ENCODE measurements at regions not wholly inside any gene's neighbourhood (a gene's known extent, or its start where the extent isn't known, plus 50 kb on each side); places are given as distances from the start of the nearest gene placed in this dataset.

DNA sequence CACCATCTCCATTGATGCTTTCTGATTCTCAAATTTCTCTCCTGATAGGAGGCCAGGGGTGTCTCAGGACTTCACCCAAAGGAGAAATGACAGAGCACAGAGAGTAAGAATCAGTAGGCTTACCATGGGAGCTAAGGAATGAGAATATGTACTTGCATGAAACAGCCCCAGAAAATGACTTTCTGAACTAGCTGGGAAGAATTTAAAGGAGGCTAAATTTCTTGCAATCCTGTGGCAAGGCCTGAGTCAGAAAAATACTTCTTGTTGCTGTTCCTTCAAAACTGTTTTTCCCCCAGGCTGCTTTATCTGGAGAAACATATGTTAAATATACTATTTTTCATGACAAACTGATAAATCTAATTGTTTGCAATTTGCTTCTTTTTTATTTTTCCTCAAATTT lies 53.4 kb upstream of the FBXL7 start:
- TF ChIP-seq POLR2AphosphoS5 (IDR thresholded peaks at IDR 0.05) (no peak), CTCF (IDR thresholded peaks at IDR 0.05) (no peak)
